GM21390 (cell line): ENCODE measurements at regions not wholly inside any gene's neighbourhood (a gene's known extent, or its start where the extent isn't known, plus 50 kb on each side); places are given as distances from the start of the nearest gene placed in this dataset.

Experiments
- ATAC-seq: cut with Tn5 transposase; IDR thresholded peaks from one replicate; pipeline ENCODE4 v1.9.1; 2021; ENCODE audit not compliant: unreplicated experiment

GRCh38 chr11:115924744-115925567, 420.7 kb upstream of the CADM1 start:
- ATAC-seq = peak; percentile 69

GRCh38 chr11:115922876-115923275, 418.7 kb upstream of the CADM1 start:
- ATAC-seq = no peak

GRCh38 chr11:115921986-115922385, 417.8 kb upstream of the CADM1 start:
- no peak for ATAC-seq

- ATAC-seq = no peak
Measured at GRCh38 chr11:115921540-115921939, 417.3 kb upstream of the CADM1 start.

GRCh38 chr11:115920841-115921480, 416.7 kb upstream of the CADM1 start:
- ATAC-seq = no peak

- peak; percentile 16 for ATAC-seq
Measured at GRCh38 chr11:115920092-115920461, 415.9 kb upstream of the CADM1 start.

GRCh38 chr11:115919341-115920091, 415.3 kb upstream of the CADM1 start:
- ATAC-seq = peak; percentile 55

- no peak for ATAC-seq
Measured at GRCh38 chr11:115918576-115918975, 414.4 kb upstream of the CADM1 start.

- ATAC-seq = no peak
Measured at GRCh38 chr11:115916608-115917007, 412.4 kb upstream of the CADM1 start.

- ATAC-seq = no peak
Measured at GRCh38 chr11:115912484-115912945, 408.3 kb upstream of the CADM1 start.

- ATAC-seq = no peak
Measured at GRCh38 chr11:115911613-115912346, 407.6 kb upstream of the CADM1 start.

GRCh38 chr11:115910379-115910778, 406.2 kb upstream of the CADM1 start:
- no peak for ATAC-seq

- ATAC-seq = no peak
Measured at GRCh38 chr11:115906171-115906570, 402.0 kb upstream of the CADM1 start.

GRCh38 chr11:115905341-115906000, 401.3 kb upstream of the CADM1 start:
- no peak for ATAC-seq

- no peak for ATAC-seq
Measured at GRCh38 chr11:115903179-115903578, 399.0 kb upstream of the CADM1 start.

GRCh38 chr11:115901069-115901468, 396.9 kb upstream of the CADM1 start:
- no peak for ATAC-seq

GRCh38 chr11:115900111-115900510, 395.9 kb upstream of the CADM1 start:
- ATAC-seq = no peak

- ATAC-seq = no peak
Measured at GRCh38 chr11:115897707-115898106, 393.5 kb upstream of the CADM1 start.

- peak; percentile 67 for ATAC-seq
Measured at GRCh38 chr11:115896084-115896483, 391.9 kb upstream of the CADM1 start.

- no peak for ATAC-seq
Measured at GRCh38 chr11:115895594-115895993, 391.4 kb upstream of the CADM1 start.
